Upper lobe of left lung (tissue), 4 donors: ENCODE measurements at regions not wholly inside any gene's neighbourhood (a gene's known extent, or its start where the extent isn't known, plus 50 kb on each side); places are given as distances from the start of the nearest gene placed in this dataset.
"Not testable (repeated sequence)": the region's sequence is repeated elsewhere in the genome, so short reads cannot be mapped to it uniquely, and the experiment has no call there.

ENCODE experiments used
- CTCF ChIP-seq, 6 experiments: fragments of 450-650 bp in 4 of 6; fragments of 200-600 bp in 2 of 6; sonication (generic) in 2 of 6; IDR thresholded peaks; one replicate each; pipeline ENCODE4 v1.5.1; 2016 to 2019; ENCODE audit warnings: antibody characterized with exemption in 6 of 6
- EP300 ChIP-seq, 4 donors: sonication (generic); formaldehyde crosslinking; IDR thresholded peaks; one replicate each; pipeline ENCODE4 v1.5.1; 2017; ENCODE audit warnings: antibody characterized with exemption in 4 of 4, control low read depth in 2 of 4

DNA sequence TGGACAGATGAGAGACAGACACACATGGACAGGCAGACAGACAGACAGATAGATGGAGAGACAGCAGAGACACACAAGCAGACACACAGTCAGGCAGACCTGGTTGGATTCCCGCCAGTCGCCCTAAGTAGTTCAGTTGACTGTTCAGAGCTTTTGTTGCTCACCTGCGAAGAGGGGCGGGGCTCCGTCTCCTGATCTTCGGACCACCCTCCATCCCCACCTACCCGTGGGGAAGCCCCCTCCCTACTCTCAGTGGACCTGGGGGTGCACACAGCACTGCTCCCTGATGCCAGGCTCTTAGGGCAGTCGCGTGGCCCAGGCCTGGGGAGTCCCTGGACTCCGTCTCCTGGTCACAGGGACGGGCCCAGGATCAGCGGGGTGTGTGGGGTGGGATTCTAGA lies 341.0 kb downstream of the ADGRD1 start:
- not testable (repeated sequence) for TF ChIP-seq CTCF, EP300 (IDR thresholded peaks at IDR 0.05)
